Testis (tissue), 2 donors: ENCODE measurements at regions not wholly inside any gene's neighbourhood (a gene's known extent, or its start where the extent isn't known, plus 50 kb on each side); places are given as distances from the start of the nearest gene placed in this dataset.

Experiments
- CTCF ChIP-seq, 3 experiments: fragments of 450-650 bp in 2 of 3; fragments of 200-600 bp in 1 of 3; sonication (generic) in 1 of 3; IDR thresholded peaks; one replicate each; pipeline ENCODE4 v1.5.1; 2016 to 2019; ENCODE audit warnings: antibody characterized with exemption in 3 of 3, mild to moderate bottlenecking in 2 of 3, moderate library complexity in 1 of 3
- POLR2A ChIP-seq: fragments of 450-650 bp; IDR thresholded peaks from one replicate; pipeline ENCODE4 v1.6.1; 2017; ENCODE audit warnings: antibody characterized with exemption, mild to moderate bottlenecking, moderate library complexity

GRCh38 chr14:49193332-49194065 lies 392.7 kb downstream of the RPS29 start:
- TF ChIP-seq CTCF (IDR thresholded peaks at IDR 0.05) = no peak
- no peak for TF ChIP-seq POLR2A
